ENCODE measurements at regions not wholly inside any gene's neighbourhood (a gene's known extent, or its start where the extent isn't known, plus 50 kb on each side); places are given as distances from the start of the nearest gene placed in this dataset.

DNA sequence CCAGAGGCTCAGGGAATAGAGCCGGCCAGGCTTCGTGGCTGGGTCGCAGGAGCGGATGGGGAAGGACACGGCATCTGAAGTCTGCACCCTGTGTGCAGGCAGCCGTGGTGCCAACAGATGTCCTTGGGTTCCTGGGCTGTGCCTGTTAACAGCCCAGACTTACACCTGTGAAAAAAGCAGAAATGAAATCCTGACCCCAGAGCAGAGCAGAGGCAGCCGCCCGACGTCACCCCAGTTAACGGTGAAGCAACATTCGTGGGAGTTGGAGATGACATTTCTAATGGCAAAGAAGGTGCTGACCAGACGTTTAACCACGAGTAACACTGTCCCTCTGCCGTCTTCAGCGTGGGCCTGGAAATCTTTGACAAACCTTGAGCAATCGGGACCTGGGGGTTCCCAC is 200.3 kb upstream of the DIO3 start:
- Histone ChIP-seq H3K4me1 (ENCODE audit: low read length) (no peaks in the 10 kb centered on the region), H3K4me3 (ENCODE audit: low read length) (no peak overlapping the region), H3K4me2 (ENCODE audit: low read depth, low read length) (no peak overlapping the region), H3F3A (ENCODE audit: insufficient read depth, low read length) (no peaks in the 10 kb centered on the region), H3K9me3 (replicated peaks; ENCODE audit: insufficient read depth, low read length) (no peaks in the 10 kb centered on the region), H3K27me3 (replicated peaks; ENCODE audit: insufficient read depth, low read length) (peaks cover 32% of the 10 kb centered on the region), H3K9ac (ENCODE audit: low read length) (no peak overlapping the region), H3K79me2 (ENCODE audit: low read length) (no peaks in the 10 kb centered on the region), H3K9me2 (replicated peaks; ENCODE audit: insufficient read depth, low read length) (no peaks in the 10 kb centered on the region), H3K27ac (ENCODE audit: low read length) (no peak overlapping the region), H4K20me1 (ENCODE audit: insufficient read depth, low read length) (no peaks in the 10 kb centered on the region), H3K36me3 (replicated peaks; ENCODE audit: insufficient read depth, low read length) (no peaks in the 10 kb centered on the region), H2AFZ (ENCODE audit: low read length) (no peak overlapping the region)
- no peak for DNase-seq
- TF ChIP-seq, protein P1, sequence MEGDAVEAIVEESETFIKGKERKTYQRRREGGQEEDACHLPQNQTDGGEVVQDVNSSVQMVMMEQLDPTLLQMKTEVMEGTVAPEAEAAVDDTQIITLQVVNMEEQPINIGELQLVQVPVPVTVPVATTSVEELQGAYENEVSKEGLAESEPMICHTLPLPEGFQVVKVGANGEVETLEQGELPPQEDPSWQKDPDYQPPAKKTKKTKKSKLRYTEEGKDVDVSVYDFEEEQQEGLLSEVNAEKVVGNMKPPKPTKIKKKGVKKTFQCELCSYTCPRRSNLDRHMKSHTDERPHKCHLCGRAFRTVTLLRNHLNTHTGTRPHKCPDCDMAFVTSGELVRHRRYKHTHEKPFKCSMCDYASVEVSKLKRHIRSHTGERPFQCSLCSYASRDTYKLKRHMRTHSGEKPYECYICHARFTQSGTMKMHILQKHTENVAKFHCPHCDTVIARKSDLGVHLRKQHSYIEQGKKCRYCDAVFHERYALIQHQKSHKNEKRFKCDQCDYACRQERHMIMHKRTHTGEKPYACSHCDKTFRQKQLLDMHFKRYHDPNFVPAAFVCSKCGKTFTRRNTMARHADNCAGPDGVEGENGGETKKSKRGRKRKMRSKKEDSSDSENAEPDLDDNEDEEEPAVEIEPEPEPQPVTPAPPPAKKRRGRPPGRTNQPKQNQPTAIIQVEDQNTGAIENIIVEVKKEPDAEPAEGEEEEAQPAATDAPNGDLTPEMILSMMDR (IDR thresholded peaks at IDR 0.05; ENCODE audit: low read length), result no peak
- no peak for TF ChIP-seq EZH2 (optimal IDR thresholded peaks at IDR 0.05; ENCODE audit: low read depth, low read length)
- no peak for TF ChIP-seq EZH2phosphoT487 (IDR thresholded peaks at IDR 0.05; ENCODE audit: low read length)

DNA sequence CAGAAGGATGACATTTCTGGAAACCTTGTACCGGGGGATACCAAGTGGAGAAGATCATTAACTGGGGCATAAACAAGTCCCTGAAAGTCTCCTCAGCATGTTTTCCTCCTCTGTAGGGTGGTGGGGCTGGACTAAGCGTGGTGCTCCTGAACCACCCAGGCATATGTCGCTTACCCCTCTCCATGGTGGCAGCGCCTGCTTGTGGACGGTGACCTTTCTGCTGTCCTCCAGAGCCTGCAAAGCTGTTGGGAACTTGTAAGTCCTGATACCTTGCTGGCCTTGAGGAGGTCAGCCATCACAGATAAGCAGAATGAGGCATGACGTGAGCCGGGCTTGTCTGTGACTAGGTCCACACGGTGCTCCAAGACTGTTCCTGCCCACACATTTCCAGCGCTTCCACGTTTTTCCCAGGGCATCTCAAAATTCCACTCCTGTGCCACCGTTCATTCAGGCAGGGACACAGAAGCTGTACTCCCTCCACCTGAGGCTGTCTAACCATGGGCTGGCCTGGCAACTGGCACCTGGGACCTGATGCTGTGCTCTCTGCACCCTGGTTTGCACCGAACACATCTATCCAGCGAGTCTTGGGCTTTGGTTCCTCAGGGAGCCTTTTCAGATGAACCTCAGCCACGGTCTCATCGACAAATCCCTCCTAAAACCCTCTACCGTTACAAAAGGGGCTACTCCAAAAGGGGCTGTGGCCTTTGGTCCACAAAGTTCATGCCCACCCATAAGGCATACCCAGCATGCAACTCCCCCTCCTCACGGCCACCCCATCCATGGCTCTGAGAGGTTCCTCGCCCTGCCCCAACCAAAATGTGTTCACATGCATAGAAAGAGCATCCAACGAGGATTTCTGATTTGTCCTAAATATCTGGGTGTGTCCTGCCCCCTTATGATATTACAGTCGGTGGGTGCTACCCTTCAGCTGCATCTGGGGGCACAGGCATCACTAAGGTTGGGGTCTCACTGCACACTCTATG is 199.6 kb upstream of the DIO3 start:
- H3K9me2 ChIP-seq (replicated peaks; ENCODE audit: insufficient read depth, low read length), result no peaks in the 10 kb centered on the region
- no peaks in the 10 kb centered on the region for H3F3A ChIP-seq (ENCODE audit: insufficient read depth, low read length)
- H3K79me2 ChIP-seq (ENCODE audit: low read length), result no peaks in the 10 kb centered on the region
- H3K9ac ChIP-seq (ENCODE audit: low read length), result no peak overlapping the region
- H3K4me2 ChIP-seq (ENCODE audit: low read depth, low read length), result no peak overlapping the region
- H2AFZ ChIP-seq (ENCODE audit: low read length), result no peak overlapping the region
- no peaks in the 10 kb centered on the region for H3K4me1 ChIP-seq (ENCODE audit: low read length)
- peaks cover 36% of the 10 kb centered on the region for H3K27me3 ChIP-seq (replicated peaks; ENCODE audit: insufficient read depth, low read length)
- no peaks in the 10 kb centered on the region for H3K36me3 ChIP-seq (replicated peaks; ENCODE audit: insufficient read depth, low read length)
- DNase-seq, result no peak
- H3K27ac ChIP-seq (ENCODE audit: low read length), result no peak overlapping the region
- H3K9me3 ChIP-seq (replicated peaks; ENCODE audit: insufficient read depth, low read length), result no peaks in the 10 kb centered on the region
- TF ChIP-seq EZH2phosphoT487 (IDR thresholded peaks at IDR 0.05; ENCODE audit: low read length), result no peak
- H3K4me3 ChIP-seq (ENCODE audit: low read length), result no peak overlapping the region
- no peaks in the 10 kb centered on the region for H4K20me1 ChIP-seq (ENCODE audit: insufficient read depth, low read length)

DNA sequence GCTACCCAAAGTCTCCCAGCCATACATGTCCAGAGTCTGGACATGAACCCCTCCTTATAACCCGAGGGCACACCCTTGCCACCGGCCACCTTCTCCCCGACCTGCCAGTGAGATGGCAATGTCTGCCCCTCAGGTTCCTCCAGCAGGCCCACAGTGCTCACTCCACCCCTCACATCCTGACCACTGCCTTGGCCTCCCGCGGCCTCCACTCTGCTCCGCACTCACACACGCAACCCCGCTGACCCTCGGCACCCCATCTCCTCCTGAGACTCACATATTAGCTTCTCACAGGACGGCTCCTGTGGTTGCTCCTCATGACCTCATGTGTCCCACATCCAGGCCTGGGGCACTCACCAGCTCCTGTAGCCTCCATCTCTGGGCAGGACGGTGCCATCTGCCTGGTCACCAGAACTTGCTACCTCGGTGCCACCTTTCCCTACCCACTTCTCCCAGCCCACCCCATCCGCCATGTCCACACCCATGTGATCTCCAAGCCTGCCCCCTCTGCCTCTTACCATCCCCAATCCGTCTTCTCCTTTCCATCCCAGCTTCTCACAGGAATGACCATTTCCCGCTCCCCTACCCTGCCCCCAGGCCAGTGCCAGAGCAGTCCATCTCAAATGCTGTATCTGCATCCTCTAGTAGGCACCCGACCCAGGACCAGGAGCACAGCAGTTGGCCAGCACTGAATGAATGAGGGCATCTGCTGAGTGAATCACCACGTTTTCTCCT is 198.6 kb upstream of the DIO3 start:
- Histone ChIP-seq H3K79me2 (ENCODE audit: low read length) (no peaks in the 10 kb centered on the region), H3K36me3 (replicated peaks; ENCODE audit: insufficient read depth, low read length) (no peaks in the 10 kb centered on the region), H2AFZ (ENCODE audit: low read length) (no peak overlapping the region), H3K4me3 (ENCODE audit: low read length) (no peak overlapping the region), H3K9ac (ENCODE audit: low read length) (no peak overlapping the region), H3K4me2 (ENCODE audit: low read depth, low read length) (no peak overlapping the region), H3K9me2 (replicated peaks; ENCODE audit: insufficient read depth, low read length) (no peaks in the 10 kb centered on the region), H3F3A (ENCODE audit: insufficient read depth, low read length) (no peaks in the 10 kb centered on the region), H3K27ac (ENCODE audit: low read length) (no peak overlapping the region), H3K9me3 (replicated peaks; ENCODE audit: insufficient read depth, low read length) (no peaks in the 10 kb centered on the region), H3K27me3 (replicated peaks; ENCODE audit: insufficient read depth, low read length) (peaks cover 45% of the 10 kb centered on the region), H3K4me1 (ENCODE audit: low read length) (no peaks in the 10 kb centered on the region), H4K20me1 (ENCODE audit: insufficient read depth, low read length) (no peaks in the 10 kb centered on the region)
- no peak for DNase-seq
- TF ChIP-seq EZH2phosphoT487 (IDR thresholded peaks at IDR 0.05; ENCODE audit: low read length), result no peak

DNA sequence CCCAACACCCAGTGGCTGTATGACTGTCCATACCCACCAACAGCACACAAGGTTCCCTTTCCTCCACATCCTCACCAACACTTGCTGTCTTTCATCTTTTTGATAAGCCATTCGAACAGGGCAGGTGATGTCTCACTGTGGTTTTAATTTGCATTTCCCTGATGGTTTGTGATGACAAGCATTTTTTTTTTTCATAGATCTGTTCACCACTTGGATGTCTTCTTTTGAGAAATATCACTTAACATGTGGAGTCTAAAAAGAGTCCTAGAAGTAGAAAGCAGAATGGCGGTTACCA is 198.1 kb upstream of the DIO3 start:
- Histone ChIP-seq H3K4me1 (ENCODE audit: low read length) (no peaks in the 10 kb centered on the region), H3K36me3 (replicated peaks; ENCODE audit: insufficient read depth, low read length) (no peaks in the 10 kb centered on the region), H3K4me3 (ENCODE audit: low read length) (no peak overlapping the region), H3K9me2 (replicated peaks; ENCODE audit: insufficient read depth, low read length) (no peaks in the 10 kb centered on the region), H3K9me3 (replicated peaks; ENCODE audit: insufficient read depth, low read length) (no peaks in the 10 kb centered on the region), H3K27ac (ENCODE audit: low read length) (no peak overlapping the region), H2AFZ (ENCODE audit: low read length) (no peak overlapping the region), H3K79me2 (ENCODE audit: low read length) (no peaks in the 10 kb centered on the region), H3K27me3 (replicated peaks; ENCODE audit: insufficient read depth, low read length) (peaks cover 49% of the 10 kb centered on the region), H3F3A (ENCODE audit: insufficient read depth, low read length) (no peaks in the 10 kb centered on the region), H3K9ac (ENCODE audit: low read length) (no peak overlapping the region), H3K4me2 (ENCODE audit: low read depth, low read length) (no peak overlapping the region), H4K20me1 (ENCODE audit: insufficient read depth, low read length) (no peaks in the 10 kb centered on the region)
- no peak for DNase-seq
- TF ChIP-seq EZH2 (optimal IDR thresholded peaks at IDR 0.05; ENCODE audit: low read depth, low read length), result no peak
- TF ChIP-seq EZH2phosphoT487 (IDR thresholded peaks at IDR 0.05; ENCODE audit: low read length), result no peak
- TF ChIP-seq, protein P1 (IDR thresholded peaks at IDR 0.05; ENCODE audit: low read length), result no peak

All from MM.1S (cell line).